ENCODE measurements at regions not wholly inside any gene's neighbourhood (a gene's known extent, or its start where the extent isn't known, plus 50 kb on each side); places are given as distances from the start of the nearest gene placed in this dataset.

DNA sequence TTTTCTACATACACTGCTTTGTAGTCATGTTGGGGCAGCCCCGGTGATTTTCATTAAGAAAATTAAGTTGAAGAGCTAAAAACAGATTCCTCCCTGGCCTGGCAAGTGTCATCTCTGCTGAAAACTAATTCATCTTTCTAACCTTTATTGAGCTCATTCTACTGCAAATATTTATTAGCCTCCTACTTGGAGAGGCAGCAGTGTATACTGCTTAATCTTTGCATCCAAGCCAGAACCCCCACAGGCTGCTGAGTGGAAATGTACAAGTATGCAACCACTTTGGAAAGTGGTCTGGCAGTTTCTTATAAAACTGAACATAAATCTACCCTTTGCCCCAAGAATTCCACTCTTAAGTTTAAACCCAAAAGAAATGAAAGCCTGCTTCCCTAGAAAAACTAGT, 223.4 kb downstream of the DRD1 start:
- TF ChIP-seq, protein P1, sequence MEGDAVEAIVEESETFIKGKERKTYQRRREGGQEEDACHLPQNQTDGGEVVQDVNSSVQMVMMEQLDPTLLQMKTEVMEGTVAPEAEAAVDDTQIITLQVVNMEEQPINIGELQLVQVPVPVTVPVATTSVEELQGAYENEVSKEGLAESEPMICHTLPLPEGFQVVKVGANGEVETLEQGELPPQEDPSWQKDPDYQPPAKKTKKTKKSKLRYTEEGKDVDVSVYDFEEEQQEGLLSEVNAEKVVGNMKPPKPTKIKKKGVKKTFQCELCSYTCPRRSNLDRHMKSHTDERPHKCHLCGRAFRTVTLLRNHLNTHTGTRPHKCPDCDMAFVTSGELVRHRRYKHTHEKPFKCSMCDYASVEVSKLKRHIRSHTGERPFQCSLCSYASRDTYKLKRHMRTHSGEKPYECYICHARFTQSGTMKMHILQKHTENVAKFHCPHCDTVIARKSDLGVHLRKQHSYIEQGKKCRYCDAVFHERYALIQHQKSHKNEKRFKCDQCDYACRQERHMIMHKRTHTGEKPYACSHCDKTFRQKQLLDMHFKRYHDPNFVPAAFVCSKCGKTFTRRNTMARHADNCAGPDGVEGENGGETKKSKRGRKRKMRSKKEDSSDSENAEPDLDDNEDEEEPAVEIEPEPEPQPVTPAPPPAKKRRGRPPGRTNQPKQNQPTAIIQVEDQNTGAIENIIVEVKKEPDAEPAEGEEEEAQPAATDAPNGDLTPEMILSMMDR (IDR thresholded peaks at IDR 0.05), result no peak
- TF ChIP-seq POLR2A (IDR thresholded peaks at IDR 0.05), result no peak
